ENCODE measurements at regions not wholly inside any gene's neighbourhood (a gene's known extent, or its start where the extent isn't known, plus 50 kb on each side); places are given as distances from the start of the nearest gene placed in this dataset.
"Not testable (repeated sequence)": the region's sequence is repeated elsewhere in the genome, so short reads cannot be mapped to it uniquely, and the experiment has no call there.

DNA sequence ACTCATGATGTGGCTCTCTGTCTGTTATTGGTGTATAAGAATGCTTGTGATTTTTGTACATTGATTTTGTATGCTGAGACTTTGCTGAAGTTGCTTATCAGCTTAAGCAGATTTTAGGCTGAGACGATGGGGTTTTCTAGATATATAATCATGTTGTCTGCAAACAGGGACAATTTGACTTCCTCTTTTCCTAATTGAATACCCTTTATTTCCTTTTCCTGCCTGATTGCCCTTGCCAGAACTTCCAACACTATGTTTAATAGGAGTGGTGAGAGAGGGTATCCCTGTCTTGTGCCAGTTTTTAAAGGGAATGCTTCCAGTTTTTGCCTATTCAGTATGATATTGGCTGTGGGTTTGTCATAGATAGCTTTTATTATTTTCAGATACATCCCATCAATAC is 5271.3 kb upstream of the TPTE start:
- TF ChIP-seq, protein P1, sequence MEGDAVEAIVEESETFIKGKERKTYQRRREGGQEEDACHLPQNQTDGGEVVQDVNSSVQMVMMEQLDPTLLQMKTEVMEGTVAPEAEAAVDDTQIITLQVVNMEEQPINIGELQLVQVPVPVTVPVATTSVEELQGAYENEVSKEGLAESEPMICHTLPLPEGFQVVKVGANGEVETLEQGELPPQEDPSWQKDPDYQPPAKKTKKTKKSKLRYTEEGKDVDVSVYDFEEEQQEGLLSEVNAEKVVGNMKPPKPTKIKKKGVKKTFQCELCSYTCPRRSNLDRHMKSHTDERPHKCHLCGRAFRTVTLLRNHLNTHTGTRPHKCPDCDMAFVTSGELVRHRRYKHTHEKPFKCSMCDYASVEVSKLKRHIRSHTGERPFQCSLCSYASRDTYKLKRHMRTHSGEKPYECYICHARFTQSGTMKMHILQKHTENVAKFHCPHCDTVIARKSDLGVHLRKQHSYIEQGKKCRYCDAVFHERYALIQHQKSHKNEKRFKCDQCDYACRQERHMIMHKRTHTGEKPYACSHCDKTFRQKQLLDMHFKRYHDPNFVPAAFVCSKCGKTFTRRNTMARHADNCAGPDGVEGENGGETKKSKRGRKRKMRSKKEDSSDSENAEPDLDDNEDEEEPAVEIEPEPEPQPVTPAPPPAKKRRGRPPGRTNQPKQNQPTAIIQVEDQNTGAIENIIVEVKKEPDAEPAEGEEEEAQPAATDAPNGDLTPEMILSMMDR (conservative IDR thresholded peaks at IDR 0.05), result not testable (repeated sequence)
- not testable (repeated sequence) for TF ChIP-seq ZFX (IDR thresholded peaks at IDR 0.05)
